H9 (cell line): ENCODE measurements at regions not wholly inside any gene's neighbourhood (a gene's known extent, or its start where the extent isn't known, plus 50 kb on each side); places are given as distances from the start of the nearest gene placed in this dataset.

Experiments used
- DNase-seq: peaks from one replicate; pipeline ENCODE4 v3.0.0-alpha.2; 2017
- H2AFZ ChIP-seq: one replicate; pipeline ENCODE4 v1.6.1; 2013; ENCODE audit warnings: mild to moderate bottlenecking, low read length, control low read depth, moderate library complexity
- H2AK5ac ChIP-seq: 2 replicates; pipeline ENCODE4 v1.6.1; 2013; ENCODE audit warnings: low read length, control low read depth, mixed read lengths; ENCODE audit not compliant: insufficient read length
- H2BK120ac ChIP-seq: one replicate; pipeline ENCODE4 v1.6.1; 2013; ENCODE audit warnings: low read depth, mild to moderate bottlenecking, low read length, control low read depth, inconsistent platforms; ENCODE audit not compliant: poor library complexity, severe bottlenecking
- H2BK12ac ChIP-seq: 2 replicates; pipeline ENCODE4 v1.6.1; 2013; ENCODE audit warnings: low read length, control low read depth, mixed read lengths, low read depth; ENCODE audit not compliant: insufficient read length
- H2BK15ac ChIP-seq: 2 replicates; pipeline ENCODE4 v1.6.1; 2013; ENCODE audit warnings: low read depth, low read length, control low read depth
- H2BK20ac ChIP-seq: one replicate; pipeline ENCODE4 v1.6.1; 2013; ENCODE audit warnings: low read depth, mild to moderate bottlenecking, low read length, control low read depth, inconsistent platforms; ENCODE audit not compliant: poor library complexity, severe bottlenecking
- H2BK5ac ChIP-seq: 2 replicates; pipeline ENCODE4 v1.6.1; 2013; ENCODE audit warnings: low read length, control low read depth, mixed read lengths; ENCODE audit not compliant: insufficient read length
- H3K14ac ChIP-seq: 2 replicates; pipeline ENCODE4 v1.6.1; 2013; ENCODE audit warnings: low read length, control low read depth; ENCODE audit not compliant: insufficient read depth
- H3K18ac ChIP-seq: 2 replicates; pipeline ENCODE4 v1.6.1; 2013; ENCODE audit warnings: low read depth, mild to moderate bottlenecking, mixed read lengths, low read length, control low read depth; ENCODE audit not compliant: insufficient read length
- H3K23ac ChIP-seq: 2 replicates; pipeline ENCODE4 v1.6.1; 2013; ENCODE audit warnings: low read length, control low read depth, mixed read lengths, low read depth; ENCODE audit not compliant: insufficient read length
- H3K23me2 ChIP-seq: 2 replicates; pipeline ENCODE4 v1.6.1; 2013; ENCODE audit warnings: low read depth, mild to moderate bottlenecking, mixed read lengths, low read length, control low read depth; ENCODE audit not compliant: insufficient read length, poor library complexity, severe bottlenecking
- H3K27ac ChIP-seq: 2 replicates; pipeline ENCODE4 v1.5.1; 2013; ENCODE audit warnings: low read length, control low read depth, mixed read lengths, low read depth; ENCODE audit not compliant: insufficient read length
- H3K27me3 ChIP-seq: 2 replicates; pipeline ENCODE4 v1.6.1; 2013; ENCODE audit warnings: low read length, control low read depth, inconsistent platforms; ENCODE audit not compliant: insufficient read depth
- H3K4ac ChIP-seq: 2 replicates; pipeline ENCODE4 v1.6.1; 2013; ENCODE audit warnings: low read depth, mild to moderate bottlenecking, control low read depth, inconsistent platforms, low read length, moderate library complexity
- H3K4me1 ChIP-seq: 2 replicates; pipeline ENCODE4 v1.6.1; 2013; ENCODE audit warnings: low read length, control low read depth, inconsistent platforms; ENCODE audit not compliant: insufficient read depth
- H3K4me2 ChIP-seq: 2 replicates; pipeline ENCODE4 v1.6.1; 2013; ENCODE audit warnings: low read length, control low read depth, mixed read lengths; ENCODE audit not compliant: insufficient read length, insufficient read depth
- H3K56ac ChIP-seq: 2 replicates; pipeline ENCODE4 v1.6.1; 2013; ENCODE audit warnings: low read depth, mild to moderate bottlenecking, mixed read lengths, low read length, control low read depth; ENCODE audit not compliant: insufficient read length
- H3K79me1 ChIP-seq: 2 replicates; pipeline ENCODE4 v1.6.1; 2013; ENCODE audit warnings: low read depth, mild to moderate bottlenecking, moderate library complexity, low read length, control low read depth, inconsistent platforms; ENCODE audit not compliant: insufficient read depth, poor library complexity, severe bottlenecking
- H3K79me2 ChIP-seq: 2 replicates; pipeline ENCODE4 v1.6.1; 2013; ENCODE audit warnings: low read length, control low read depth, inconsistent platforms; ENCODE audit not compliant: insufficient read depth
- H3K9ac ChIP-seq: 2 replicates; pipeline ENCODE4 v1.6.1; 2013; ENCODE audit warnings: low read length, control low read depth, mixed read lengths; ENCODE audit not compliant: insufficient read length; ENCODE audit errors: extremely low read depth
- H3K9me3 ChIP-seq: one replicate; pipeline ENCODE4 v1.6.1; 2013; ENCODE audit warnings: low read depth, low read length, inconsistent platforms; ENCODE audit not compliant: control insufficient read depth
- H3T11ph ChIP-seq: one replicate; pipeline ENCODE4 v1.6.1; 2013; ENCODE audit warnings: mild to moderate bottlenecking, low read length, control low read depth, inconsistent platforms
- H4K20me1 ChIP-seq: one replicate; pipeline ENCODE4 v1.6.1; 2013; ENCODE audit not compliant: control insufficient read depth, insufficient read length, insufficient read depth
- H4K5ac ChIP-seq: 2 replicates; pipeline ENCODE4 v1.6.1; 2013; ENCODE audit warnings: low read depth, mild to moderate bottlenecking, mixed read lengths, low read length, control low read depth; ENCODE audit not compliant: insufficient read length
- H4K8ac ChIP-seq: replicated peaks from 2 replicates; pipeline ENCODE4 v1.6.1; 2013; ENCODE audit warnings: low read length, control low read depth, mixed read lengths, low read depth; ENCODE audit not compliant: insufficient read length
- H4K91ac ChIP-seq: 2 replicates; pipeline ENCODE4 v1.6.1; 2013; ENCODE audit warnings: low read depth, mild to moderate bottlenecking, moderate library complexity, mixed read lengths, low read length, control low read depth; ENCODE audit not compliant: insufficient read length
- H3K27ac Mint-ChIP-seq, 3 experiments: 2 replicates in 2 of 3; 3 replicates in 1 of 3; pipeline ENCODE4 v1.8.0; 2020 to 2021; ENCODE audit warnings: mixed read lengths in 3 of 3, mild to moderate bottlenecking in 1 of 3, moderate library complexity in 1 of 3
- H3K27me3 Mint-ChIP-seq: 2 replicates; pipeline ENCODE4 v1.8.0; 2021; ENCODE audit warnings: low read depth, mild to moderate bottlenecking, moderate library complexity, mixed read lengths
- H3K36me3 Mint-ChIP-seq, 3 experiments: 2 replicates in 2 of 3; 3 replicates in 1 of 3; pipeline ENCODE4 v1.8.0; 2020 to 2021; ENCODE audit warnings: low read depth in 3 of 3, mixed read lengths in 3 of 3; ENCODE audit not compliant: insufficient read depth in 1 of 3
- H3K4me1 Mint-ChIP-seq, 2 experiments: 2 replicates each; pipeline ENCODE4 v1.8.0; 2020; ENCODE audit warnings: mixed read lengths in 2 of 2
- H3K4me3 Mint-ChIP-seq, 2 experiments: 2 replicates in 1 of 2; 3 replicates in 1 of 2; pipeline ENCODE4 v1.8.0; 2020 to 2021; ENCODE audit warnings: mild to moderate bottlenecking in 2 of 2, mixed read lengths in 2 of 2, moderate library complexity in 1 of 2
- H3K9me3 Mint-ChIP-seq, 2 experiments: 2 replicates in 1 of 2; 3 replicates in 1 of 2; pipeline ENCODE4 v1.8.0; 2020; ENCODE audit warnings: mild to moderate bottlenecking in 2 of 2, mixed read lengths in 2 of 2, moderate library complexity in 1 of 2
- CTCF ChIP-seq: fragments of 200-600 bp; sonication (generic); conservative IDR thresholded peaks from 3 replicates; pipeline ENCODE4 v1.8.0; 2021; ENCODE audit warnings: antibody characterized with exemption, mild to moderate bottlenecking
- WGBS: extraction: QIAGEN DNeasy Blood & Tissue Kit; methylation state at CpG from one replicate; pipeline ENCODE4 v1.1.7; 2013; ENCODE audit warnings: missing lambda C conversion rate, low lambda C conversion rate, mixed read lengths; ENCODE audit not compliant: insufficient read length; ENCODE audit errors: extremely low coverage; 5-methylcytosine and 5-hydroxymethylcytosine counted together

- Histone ChIP-seq H3T11ph (no peak overlapping the region), H3K4ac (no peak overlapping the region), H3K4me2 (no peak overlapping the region), H3K23me2 (no peaks in the 10 kb centered on the region), H4K91ac (no peak overlapping the region), H3K56ac (no peak overlapping the region), H3K23ac (no peak overlapping the region), H3K4me1 (no peaks in the 10 kb centered on the region), H2BK12ac (no peak overlapping the region), H3K18ac (no peak overlapping the region), H3K27ac (no peak overlapping the region), H2AK5ac (no peak overlapping the region), H2BK15ac (no peak overlapping the region), H4K20me1 (no peaks in the 10 kb centered on the region), H2BK5ac (no peak overlapping the region), H3K27me3 (no peaks in the 10 kb centered on the region), H3K9ac (no peak overlapping the region), H3K79me1 (no peaks in the 10 kb centered on the region), H2AFZ (no peak overlapping the region), H2BK120ac (no peak overlapping the region), H4K8ac (no peak overlapping the region), H3K14ac (no peak overlapping the region), H2BK20ac (no peak overlapping the region), H3K9me3 (peaks cover 34% of the 10 kb centered on the region), H3K79me2 (no peaks in the 10 kb centered on the region), H4K5ac (no peak overlapping the region)
- DNase-seq = no peak
- Mint-ChIP-seq H3K4me3 (no peak overlapping the region), H3K36me3 (no peaks in the 10 kb centered on the region), H3K9me3 (peaks cover 53 to 63% of the 10 kb centered on the region in 2 experiments), H3K27me3 (no peaks in the 10 kb centered on the region; the same call in 1 of the 2 replicates), H3K4me1 (no peaks in the 10 kb centered on the region), H3K27ac (no peak overlapping the region)
- TF ChIP-seq CTCF = no peak
- no CpG with 5 or more reads among the region's 2 CpGs for WGBS
Observed at GRCh38 chrX:149275836-149276235, 229.3 kb downstream of the IDS start.
